DND-41 (cell line): ENCODE measurements at regions not wholly inside any gene's neighbourhood (a gene's known extent, or its start where the extent isn't known, plus 50 kb on each side); places are given as distances from the start of the nearest gene placed in this dataset.

ENCODE experiments used
- CTCF ChIP-seq: IDR thresholded peaks from 2 replicates; pipeline ENCODE4 v1.5.1; 2012; ENCODE audit warnings: borderline replicate concordance, low read length, moderate library complexity, mild to moderate bottlenecking; ENCODE audit not compliant: poor library complexity, severe bottlenecking; ENCODE audit errors: extremely low read depth
- EZH2 ChIP-seq: IDR thresholded peaks from 3 replicates; pipeline ENCODE4 v1.6.1; 2012; ENCODE audit warnings: borderline replicate concordance, low read depth, mild to moderate bottlenecking, moderate library complexity, low read length, inconsistent platforms; ENCODE audit not compliant: severe bottlenecking

GRCh38 chr2:215685238-215685990 lies 249.5 kb upstream of the FN1 start:
- no peak for TF ChIP-seq CTCF
- no peak for TF ChIP-seq EZH2
